Middle frontal gyrus (tissue), 1 donor: ENCODE measurements at regions not wholly inside any gene's neighbourhood (a gene's known extent, or its start where the extent isn't known, plus 50 kb on each side); places are given as distances from the start of the nearest gene placed in this dataset.

Source experiments
- DNase-seq: peaks from one replicate; pipeline ENCODE4 v3.0.0-alpha.2; 2015; ENCODE audit warnings: low spot score; ENCODE audit errors: extremely low spot score

DNA sequence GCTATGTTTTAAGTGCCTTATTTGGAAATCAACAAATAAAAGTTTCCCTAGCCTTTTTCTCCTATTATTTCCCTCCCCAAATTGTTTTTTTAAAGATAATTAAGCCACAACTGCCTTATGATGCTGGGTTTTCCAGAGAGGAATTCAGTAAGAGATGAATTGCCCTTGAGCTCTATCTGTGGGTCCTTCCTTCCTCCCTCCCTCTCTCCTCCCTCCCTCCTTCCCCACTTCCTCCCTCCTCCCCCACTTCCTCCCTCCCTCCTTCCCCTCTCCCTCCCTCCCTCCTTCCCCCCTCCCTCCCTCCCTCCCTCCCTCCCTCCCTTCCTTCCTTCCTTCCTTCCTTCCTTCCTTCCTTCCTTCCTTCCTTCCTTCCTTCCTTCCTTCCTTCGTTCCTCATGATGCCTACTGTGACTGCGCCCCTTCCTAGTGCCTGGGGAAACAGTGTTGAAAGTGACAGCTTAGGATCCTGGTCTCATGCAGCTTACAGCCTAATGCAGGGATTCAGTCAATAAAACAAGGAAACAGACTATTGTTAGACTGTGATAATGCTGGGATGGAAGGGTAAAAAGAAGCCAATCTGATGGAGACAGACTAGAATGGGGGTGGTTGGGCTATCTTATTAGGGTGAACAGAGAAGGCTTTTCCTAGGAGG, 1417.1 kb downstream of the AACS start:
- no peak for DNase-seq

DNA sequence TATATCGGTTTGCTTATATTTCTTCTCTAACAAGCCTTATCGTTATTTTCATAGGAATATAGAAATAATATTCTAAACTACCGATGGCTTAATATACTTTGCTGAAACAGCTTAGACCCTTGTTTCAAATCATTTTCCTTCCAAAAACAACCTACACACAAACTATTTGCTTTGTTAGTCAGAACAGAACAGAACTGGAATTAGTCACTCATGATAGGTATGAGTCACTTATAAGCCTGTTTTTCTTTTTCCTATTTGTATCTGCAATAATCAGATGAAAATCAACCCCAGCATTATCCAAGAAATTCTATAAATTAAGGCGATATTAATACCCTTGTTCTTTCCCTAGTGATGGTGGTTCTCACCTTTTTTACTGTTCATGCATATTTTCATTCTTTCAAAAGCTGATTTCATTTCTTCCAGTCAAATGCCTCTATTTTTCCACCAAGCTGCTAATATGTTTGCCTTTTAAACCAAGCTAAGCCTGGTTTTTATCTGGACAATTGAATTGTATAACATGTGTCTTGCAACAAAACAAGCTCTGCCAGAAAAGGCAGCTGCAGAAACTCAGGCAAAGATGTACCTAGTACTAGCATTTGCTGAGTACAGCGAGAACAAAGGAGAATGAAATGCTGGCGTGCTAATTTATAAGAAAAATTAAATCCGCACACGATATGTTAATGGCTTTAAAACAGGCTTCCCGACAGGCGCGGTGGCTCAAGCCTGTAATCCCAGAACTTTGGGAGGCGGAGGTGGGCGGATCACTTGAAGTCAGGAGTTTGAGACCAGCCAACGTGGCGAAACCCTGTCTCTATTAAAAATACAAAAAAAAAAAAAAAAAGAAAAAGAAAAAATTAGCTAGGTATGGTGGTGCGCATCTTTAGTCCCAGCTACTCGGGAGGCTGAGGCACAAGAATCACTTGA, 1418.2 kb downstream of the AACS start:
- no peak for DNase-seq

DNA sequence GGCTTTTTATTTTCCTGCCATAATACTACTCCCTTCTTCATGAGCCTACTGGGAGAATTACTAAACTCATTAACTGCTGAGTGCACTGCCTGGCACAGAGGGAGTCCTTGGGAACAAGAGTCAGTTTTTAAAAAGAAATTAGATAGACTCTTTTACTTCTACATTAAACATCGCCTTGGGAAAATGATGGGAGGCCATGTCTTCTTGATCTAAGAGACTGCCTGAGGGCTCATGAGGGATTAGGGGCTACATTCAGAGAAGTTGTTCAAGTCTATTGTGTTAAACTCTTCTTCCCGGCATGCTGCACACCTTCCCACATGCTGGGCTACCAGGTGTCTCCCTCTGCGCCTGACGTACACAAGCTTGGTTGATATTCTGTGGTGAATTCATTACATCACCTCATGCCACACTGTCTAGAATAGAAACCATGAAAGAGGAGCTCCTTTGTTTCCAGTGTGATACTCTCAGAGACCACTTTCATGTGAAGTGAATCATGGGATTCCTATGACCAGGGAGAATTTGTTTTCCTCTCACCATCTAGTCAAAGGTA, 1422.3 kb downstream of the AACS start:
- DNase-seq = no peak

DNA sequence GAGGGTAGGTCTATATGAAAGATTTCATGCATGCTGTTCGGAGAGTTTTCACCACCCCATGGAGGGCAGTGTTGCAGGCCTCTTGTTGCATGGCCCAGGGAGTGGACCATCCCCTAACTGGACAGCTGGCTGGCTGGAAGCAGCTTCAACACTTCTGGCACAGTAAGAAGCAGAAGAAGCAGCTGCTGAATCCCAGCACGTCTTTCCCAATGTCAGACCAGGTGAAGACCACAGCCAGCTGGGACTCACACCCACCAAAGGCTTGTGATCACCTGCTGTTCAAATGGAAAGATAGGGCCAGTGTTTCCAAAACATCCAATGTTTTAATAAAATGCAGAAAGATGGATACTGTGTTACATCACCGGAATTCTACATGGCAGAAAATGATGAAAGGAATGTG, 1423.6 kb downstream of the AACS start:
- DNase-seq = no peak

DNA sequence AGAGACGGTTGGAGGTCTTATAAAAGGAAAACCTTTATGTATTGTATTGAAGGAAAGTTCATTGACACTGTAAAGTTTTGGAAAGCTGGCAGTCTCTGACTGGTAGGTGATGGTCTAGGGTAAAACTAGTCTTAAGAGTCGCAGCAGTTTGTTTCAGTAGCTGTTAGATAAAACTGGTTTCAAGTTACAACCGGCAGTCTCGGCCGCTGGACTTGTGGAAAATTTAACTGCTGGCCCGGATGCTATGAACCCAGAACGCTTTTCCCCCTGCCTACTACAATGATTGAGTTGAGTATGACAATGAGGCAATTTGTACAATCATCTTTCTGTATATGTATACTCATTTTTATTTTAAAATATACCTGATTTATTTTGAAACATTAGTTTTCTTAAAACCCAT, 1426.9 kb downstream of the AACS start:
- DNase-seq = no peak

DNA sequence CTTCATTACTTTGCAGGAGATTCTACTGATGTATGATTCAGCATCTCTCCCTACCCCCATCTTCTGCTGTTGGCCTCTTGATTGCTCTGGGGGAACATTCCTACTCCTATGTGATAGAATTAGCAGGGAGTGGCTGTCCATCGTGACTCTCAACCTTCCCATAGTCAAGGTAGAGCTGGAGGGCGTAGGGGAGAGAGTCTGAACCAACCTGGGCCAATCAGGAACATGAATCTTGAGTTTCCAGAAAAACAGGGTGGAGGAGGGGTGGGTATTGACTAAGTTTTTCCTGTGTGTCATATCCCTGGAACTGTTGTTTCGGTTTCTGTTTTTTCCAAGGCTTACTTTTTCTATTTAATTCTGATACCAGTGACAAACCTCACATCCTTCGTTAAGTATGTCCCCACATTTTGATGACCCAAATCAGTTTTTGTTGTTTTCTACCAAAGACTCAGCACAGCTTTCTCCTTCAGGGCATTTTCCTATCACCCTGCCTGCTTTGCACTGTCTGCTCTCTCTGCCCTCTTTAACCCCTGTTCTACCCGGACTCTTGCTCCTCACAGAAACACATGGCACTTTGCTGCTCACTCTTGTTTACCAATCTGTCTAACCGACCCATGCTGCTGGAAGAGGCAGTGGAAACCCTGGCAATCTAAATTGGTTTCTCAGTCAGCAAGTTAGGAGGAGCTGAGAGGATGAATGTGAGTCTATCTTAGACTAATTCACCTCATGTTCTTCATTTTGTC, 1428.3 kb downstream of the AACS start:
- DNase-seq = no peak

DNA sequence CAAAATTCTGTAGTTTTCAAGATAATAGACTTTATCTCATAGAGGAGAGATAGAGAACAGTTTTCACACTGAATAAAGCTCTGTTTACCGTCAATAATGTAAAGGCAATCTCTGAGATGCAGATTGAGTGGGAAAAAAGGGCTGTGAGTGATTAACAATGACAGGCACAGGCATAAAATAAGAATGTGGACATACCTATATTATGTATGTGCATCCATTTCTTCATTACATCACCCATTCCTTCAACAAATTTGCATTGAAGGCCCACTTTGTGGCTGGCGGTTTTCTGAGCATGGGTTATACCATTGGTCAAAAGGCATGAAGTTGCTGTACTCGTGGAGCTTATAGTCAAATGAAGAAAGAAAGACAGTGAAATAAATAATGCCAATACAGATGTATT, 1431.0 kb downstream of the AACS start:
- DNase-seq = no peak

DNA sequence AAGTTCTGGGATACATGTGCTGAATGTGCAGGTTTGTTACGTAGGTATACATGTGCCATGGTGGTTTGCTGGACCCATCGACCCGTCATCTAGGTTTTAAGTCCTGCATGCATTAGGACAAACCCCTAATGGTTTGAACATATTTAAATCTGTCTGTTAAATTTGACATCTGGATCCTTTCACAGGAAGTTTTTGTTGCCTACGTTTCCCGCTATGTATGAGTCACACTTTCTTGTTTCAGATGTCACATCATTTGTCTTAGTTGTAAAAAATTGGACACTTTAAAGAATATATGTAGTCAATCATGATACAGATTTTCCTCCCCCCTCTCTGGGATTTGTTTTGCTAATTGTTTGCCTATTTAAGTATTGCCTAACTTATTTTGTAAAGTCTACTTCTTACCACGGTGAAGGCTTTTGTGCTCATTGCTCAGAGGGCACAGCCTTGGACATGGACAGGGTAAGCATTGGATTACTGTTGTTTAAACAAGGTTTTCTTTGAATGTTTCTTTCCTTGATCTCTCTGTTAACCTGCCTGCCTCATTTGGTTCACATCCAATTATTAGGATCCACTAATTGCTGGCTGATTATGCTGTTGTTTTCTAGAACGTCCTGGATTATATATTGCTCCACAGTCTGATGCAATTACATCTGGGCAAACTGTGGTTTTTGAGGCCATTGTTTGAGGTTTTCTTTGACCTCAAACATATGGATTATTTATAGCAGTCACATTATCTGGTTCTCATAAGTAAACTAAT, 1441.4 kb downstream of the AACS start:
- DNase-seq = no peak

DNA sequence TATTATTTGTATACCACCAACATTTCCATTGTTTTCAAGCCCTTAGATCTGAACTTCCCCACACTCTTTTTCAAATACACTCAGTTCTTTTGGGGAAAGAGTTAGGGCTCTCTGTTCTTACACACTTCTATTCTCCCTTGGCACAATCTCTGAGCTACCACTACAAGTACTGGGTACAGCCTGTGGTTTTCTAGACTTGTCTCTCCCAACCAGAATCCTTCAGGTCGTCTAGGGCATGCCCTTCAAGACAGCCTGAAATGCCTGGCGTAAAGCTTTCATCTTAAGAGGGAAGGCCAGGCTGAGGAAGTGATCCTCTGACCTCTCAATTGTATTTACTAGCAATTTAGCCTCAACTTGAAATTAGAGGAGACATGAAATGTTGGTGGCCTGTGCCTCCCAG, 1442.0 kb downstream of the AACS start:
- DNase-seq = no peak

DNA sequence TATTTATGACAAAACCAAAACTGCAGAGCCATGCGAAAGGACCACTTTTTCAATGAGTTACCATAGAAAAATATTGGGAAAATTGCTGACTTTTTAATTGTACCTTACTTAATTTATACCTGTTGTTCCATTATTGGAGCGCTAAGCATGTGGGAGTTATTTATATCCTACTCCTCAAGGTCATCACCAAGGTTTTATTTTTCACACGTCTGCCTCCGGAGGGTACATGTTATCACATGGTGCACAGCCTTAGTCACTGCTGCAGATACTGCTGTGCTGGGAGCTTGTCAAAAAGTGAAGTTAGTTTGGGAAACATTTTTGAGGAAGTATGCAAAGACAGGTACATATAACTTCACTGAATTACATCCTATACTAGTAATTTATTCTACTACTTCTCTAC, 1444.3 kb downstream of the AACS start:
- DNase-seq = no peak

DNA sequence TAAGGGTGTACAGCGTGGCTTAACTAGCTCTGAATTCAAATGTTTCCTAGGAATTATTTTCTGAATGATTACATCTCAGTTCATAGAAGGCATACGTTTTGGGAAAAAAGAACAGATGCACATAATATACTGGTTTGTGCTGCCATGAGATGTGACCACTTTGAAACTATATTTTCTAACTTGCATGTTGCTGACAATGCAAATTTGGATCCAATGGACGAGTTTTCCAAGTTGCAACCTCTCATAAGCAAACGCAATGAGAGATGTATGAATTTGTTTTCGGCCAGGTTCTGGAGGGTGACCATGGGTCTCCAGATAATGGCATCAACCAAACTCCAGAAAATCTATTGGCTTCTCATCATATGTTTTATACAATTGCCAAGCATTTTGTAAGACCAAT, 1445.4 kb downstream of the AACS start:
- no peak for DNase-seq

DNA sequence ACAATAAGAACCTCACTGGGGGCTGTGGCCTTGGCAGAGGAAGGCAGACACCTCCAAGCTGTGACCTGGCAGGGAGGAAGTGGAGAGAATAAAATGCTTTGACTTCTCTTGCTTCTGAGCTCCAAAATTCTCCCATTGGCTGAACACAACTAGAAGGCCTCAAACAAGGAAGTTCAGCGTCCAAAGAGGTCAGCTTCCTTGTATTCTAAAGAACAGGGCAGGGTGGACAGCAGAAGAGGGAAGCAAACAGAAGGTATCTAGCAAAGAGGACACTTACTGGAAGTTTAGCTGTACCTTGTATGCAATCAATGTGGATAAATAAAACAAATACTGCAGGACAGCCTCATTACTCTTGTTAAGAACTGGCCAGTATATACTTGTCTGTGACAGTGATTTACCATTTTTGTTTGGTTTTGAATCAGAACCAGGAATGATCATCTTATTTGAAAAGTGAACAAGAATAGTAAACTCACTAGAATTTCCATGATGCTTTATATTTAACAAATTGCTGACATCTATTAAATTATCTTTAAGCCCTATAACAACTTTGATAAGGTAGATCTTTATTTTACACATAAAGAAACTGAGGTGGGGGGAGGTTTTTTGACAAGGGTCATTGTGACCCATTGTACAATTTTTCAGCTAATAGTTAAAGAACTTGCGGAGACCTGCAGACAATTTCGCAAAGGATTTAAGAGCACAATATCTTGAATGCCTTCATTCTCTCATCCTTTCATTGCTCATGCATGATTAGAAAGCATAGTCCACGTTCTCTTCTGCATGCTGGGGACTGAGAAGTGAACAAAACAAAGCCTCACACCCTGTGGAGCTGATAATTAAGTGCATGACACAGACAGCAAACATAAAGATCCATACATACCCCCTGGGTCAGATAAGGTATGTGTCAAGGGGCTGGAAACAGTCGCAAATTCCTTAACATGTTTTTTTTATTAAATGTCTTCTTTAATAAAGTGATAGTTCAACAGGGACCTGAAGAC, 1448.0 kb downstream of the AACS start:
- DNase-seq = no peak

DNA sequence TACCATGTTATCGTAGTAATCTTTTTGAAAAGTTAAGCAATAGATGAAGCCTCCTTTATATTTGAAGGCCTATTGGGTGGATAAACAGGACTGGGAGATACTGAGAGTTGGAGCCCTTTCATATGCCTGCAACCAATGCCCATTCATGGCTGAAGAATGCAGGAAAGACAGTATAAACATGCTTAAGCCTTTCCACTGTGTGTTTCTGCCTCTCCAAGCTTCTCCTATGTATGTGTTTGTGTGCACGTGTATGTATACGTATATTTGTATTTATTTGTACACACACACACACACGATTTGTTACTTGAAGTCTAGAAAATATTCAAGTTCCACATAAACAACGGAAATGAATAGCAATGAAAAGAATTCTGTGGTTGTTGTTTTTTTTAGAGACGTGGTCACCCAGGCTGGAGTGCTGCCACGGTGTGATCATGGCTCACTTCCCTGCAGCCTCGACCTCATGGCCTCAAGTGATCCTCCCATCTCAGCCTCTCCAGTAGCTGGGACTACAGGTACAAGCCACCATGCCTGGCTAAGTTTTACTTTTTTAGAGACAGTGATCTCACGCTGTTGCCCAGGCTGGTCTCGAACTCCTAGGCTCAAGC, 1453.5 kb downstream of the AACS start:
- no peak for DNase-seq

DNA sequence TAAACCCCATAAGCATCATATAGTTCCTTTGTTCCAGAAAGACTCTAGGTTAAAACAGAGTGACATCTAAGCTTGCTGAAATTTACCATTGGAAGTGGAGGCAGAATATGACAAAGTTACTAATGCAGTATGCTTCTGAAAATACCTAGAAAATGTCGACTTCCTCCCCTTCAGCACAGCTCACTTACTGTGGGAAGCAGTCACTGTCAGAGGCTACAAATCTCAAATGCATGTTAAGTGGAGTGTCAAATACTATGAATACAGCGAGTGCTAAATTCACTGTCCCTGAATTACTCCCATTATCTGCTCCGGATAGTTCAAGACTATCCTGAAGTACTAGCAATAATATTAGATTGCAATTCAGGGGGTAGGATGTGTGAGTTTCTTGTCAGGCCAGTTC, 1454.6 kb downstream of the AACS start:
- no peak for DNase-seq

DNA sequence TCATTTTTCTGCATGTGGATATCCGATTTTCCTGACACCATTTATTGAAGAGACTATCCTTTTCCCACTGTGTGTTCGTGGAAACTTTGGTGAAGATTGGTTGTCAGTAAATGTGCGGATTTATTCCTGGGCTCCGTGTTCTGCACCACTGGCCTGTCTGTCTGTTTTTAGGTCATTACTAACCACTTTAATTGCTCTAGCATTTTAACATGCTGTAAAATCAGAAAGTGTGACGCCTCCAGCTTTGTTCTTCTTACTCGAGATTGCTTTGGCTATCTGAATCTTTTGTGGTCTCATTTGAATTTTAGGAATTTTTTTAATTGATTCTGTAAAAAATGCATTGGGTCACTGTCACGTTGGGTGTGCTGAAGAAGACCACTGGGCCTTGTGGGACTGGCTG, 1458.7 kb downstream of the AACS start:
- no peak for DNase-seq

DNA sequence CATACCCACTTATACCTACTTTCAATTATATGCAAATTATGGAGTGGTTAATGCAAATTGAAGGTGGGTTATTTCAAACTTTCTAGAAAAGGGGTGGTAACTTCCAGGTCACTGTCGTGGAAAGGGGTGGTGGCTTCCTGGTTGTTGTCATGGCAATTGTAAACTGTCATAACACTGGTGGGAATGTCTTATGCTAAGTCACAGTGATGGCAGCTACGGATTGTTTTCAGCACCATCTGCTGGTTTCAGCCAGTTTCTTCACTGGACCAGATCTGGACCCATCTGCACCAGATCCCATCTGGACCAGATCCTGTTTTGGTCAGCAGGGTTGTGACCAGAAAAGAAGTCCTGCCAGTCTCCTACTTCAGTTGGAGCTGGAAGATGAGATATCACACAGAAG, 1469.3 kb downstream of the AACS start:
- no peak for DNase-seq

DNA sequence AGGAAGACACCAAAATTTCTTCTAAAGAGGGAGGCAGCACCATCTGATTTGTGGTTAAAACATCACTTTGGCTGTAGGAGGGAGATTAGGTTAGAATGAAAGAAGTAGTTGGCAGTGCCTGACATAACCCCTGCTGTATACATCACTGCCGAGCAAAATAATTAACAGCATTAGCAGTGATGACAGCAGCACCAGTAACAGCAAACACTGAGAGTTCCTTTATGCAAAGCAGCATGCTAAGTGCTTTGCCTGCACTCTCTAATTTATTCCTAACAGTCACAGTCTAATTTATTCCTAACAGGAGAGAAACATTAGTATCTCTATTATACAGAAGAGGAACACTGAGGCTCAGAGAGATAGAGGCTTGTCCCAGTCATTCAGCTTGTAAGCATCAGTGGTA, 1469.7 kb downstream of the AACS start:
- DNase-seq = no peak

DNA sequence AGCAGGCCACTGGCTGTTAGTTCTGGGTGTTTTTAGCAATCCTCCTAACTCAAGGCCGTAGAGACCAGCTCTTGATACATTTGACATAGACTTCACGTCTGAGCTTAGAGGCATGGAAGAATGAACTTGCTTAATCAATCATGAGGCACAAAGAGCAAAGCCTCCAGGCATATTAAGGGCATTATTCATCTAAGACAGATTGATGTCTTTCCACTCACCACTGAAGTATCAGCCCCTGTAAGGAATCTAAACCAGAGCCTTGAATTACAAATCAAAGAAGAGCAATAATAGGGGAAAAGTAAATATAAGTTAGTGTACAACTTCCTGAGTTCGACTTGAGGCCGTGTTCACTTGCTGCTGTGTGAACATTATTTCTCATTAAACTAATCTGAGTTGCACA, 1470.7 kb downstream of the AACS start:
- no peak for DNase-seq

DNA sequence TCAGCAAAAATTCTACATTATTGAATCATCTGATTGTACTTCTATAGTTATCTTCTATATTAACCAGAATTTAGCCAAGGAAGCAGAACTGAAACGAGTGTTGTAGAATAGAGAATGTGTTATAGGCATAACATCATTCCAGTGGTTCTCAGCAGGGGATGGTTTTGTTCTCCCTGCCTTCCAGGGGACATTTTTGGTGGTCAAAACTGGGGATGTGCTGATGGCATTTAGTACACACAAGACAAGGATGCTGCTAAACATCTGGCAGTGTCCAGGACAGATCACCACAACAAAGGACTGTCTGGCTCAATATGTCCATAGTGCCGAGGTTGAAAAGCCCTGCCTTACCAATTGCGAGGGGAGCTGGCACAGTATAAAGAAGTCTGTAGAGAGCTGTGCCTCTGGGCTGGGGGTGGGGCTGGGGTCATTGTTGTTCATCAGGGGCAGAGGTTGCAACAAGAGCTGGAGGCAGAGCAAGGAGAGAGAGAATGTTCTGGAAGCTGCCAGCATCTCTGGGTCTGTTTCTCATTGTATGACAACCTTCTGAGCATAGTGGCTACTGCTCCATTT, 1472.8 kb downstream of the AACS start:
- DNase-seq = no peak
